ENCODE measurements at regions not wholly inside any gene's neighbourhood (a gene's known extent, or its start where the extent isn't known, plus 50 kb on each side); places are given as distances from the start of the nearest gene placed in this dataset.

- Histone ChIP-seq H3K4me2 (ENCODE audit: low read length) (no peak overlapping the region), H3K9me2 (ENCODE audit: insufficient read depth, low read length) (no peaks in the 10 kb centered on the region), H3K79me2 (replicated peaks; ENCODE audit: insufficient read depth, low read length) (no peaks in the 10 kb centered on the region), H4K20me1 (ENCODE audit: insufficient read depth) (no peaks in the 10 kb centered on the region), H3F3A (ENCODE audit: insufficient read depth, low read length, poor library complexity, severe bottlenecking) (no peaks in the 10 kb centered on the region), H3K27ac (ENCODE audit: low read length) (no peak overlapping the region), H3K4me3 (ENCODE audit: low read length) (no peak overlapping the region), H3K9me3 (ENCODE audit: low read length) (no peaks in the 10 kb centered on the region), H3K27me3 (ENCODE audit: insufficient read depth, low read depth, low read length) (no peaks in the 10 kb centered on the region), H3K9ac (ENCODE audit: low read length) (no peak overlapping the region), H2AFZ (ENCODE audit: low read depth, low read length) (no peak overlapping the region), H3K36me3 (ENCODE audit: insufficient read depth, low read length) (no peaks in the 10 kb centered on the region)
- no peak for TF ChIP-seq POLR2AphosphoS5 (IDR thresholded peaks at IDR 0.05)
- TF ChIP-seq MXI1 (conservative IDR thresholded peaks at IDR 0.05; ENCODE audit: poor library complexity, severe bottlenecking), result no peak
- TF ChIP-seq TAF1 (IDR thresholded peaks at IDR 0.05; ENCODE audit: low read depth), result no peak
- TF ChIP-seq SMC3 (conservative IDR thresholded peaks at IDR 0.05; ENCODE audit: poor library complexity), result no peak
- TF ChIP-seq REST (IDR thresholded peaks at IDR 0.05; ENCODE audit: borderline replicate concordance), result no peak
- no peak for TF ChIP-seq CTCF (IDR thresholded peaks at IDR 0.05; ENCODE audit: poor library complexity, severe bottlenecking)
- no peak for TF ChIP-seq EP300 (conservative IDR thresholded peaks at IDR 0.05; ENCODE audit: poor library complexity, severe bottlenecking)
Measured at GRCh38 chr2:236415684-236416444, 151.7 kb upstream of the ASB18 start.

- H3K36me3 ChIP-seq (ENCODE audit: insufficient read depth, low read length), result no peaks in the 10 kb centered on the region
- no peaks in the 10 kb centered on the region for H4K20me1 ChIP-seq (ENCODE audit: insufficient read depth)
- H2AFZ ChIP-seq (ENCODE audit: low read depth, low read length), result no peak overlapping the region
- H3K9me3 ChIP-seq (ENCODE audit: low read length), result no peaks in the 10 kb centered on the region
- TF ChIP-seq TAF1 (IDR thresholded peaks at IDR 0.05; ENCODE audit: low read depth), result no peak
- TF ChIP-seq MXI1 (conservative IDR thresholded peaks at IDR 0.05; ENCODE audit: poor library complexity, severe bottlenecking), result no peak
- TF ChIP-seq EZH2 (IDR thresholded peaks at IDR 0.05; ENCODE audit: borderline replicate concordance, insufficient read depth, low read length, poor library complexity, severe bottlenecking), result no peak
- no peak for TF ChIP-seq SMC3 (conservative IDR thresholded peaks at IDR 0.05; ENCODE audit: poor library complexity)
- no peak for TF ChIP-seq REST (IDR thresholded peaks at IDR 0.05; ENCODE audit: borderline replicate concordance)
- no peak for TF ChIP-seq POLR2AphosphoS5 (IDR thresholded peaks at IDR 0.05)
- no peak for TF ChIP-seq RAD21 (conservative IDR thresholded peaks at IDR 0.05)
- TF ChIP-seq EP300 (conservative IDR thresholded peaks at IDR 0.05; ENCODE audit: poor library complexity, severe bottlenecking), result no peak
- TF ChIP-seq CTCF (IDR thresholded peaks at IDR 0.05; ENCODE audit: poor library complexity, severe bottlenecking), result no peak
- no peaks in the 10 kb centered on the region for H3K27me3 ChIP-seq (ENCODE audit: insufficient read depth, low read depth, low read length)
- H3K9me2 ChIP-seq (ENCODE audit: insufficient read depth, low read length), result no peaks in the 10 kb centered on the region
- no peak overlapping the region for H3K9ac ChIP-seq (ENCODE audit: low read length)
- H3K4me3 ChIP-seq (ENCODE audit: low read length), result no peak overlapping the region
- no peak overlapping the region for H3K27ac ChIP-seq (ENCODE audit: low read length)
- H3K79me2 ChIP-seq (replicated peaks; ENCODE audit: insufficient read depth, low read length), result no peaks in the 10 kb centered on the region
- no peak overlapping the region for H3K4me2 ChIP-seq (ENCODE audit: low read length)
- no peaks in the 10 kb centered on the region for H3F3A ChIP-seq (ENCODE audit: insufficient read depth, low read length, poor library complexity, severe bottlenecking)
Measured at GRCh38 chr2:236417150-236417549, 152.5 kb upstream of the ACKR3 start.

Measured in neural cell (in vitro differentiated cells).